GM12892 (cell line): ENCODE measurements at regions not wholly inside any gene's neighbourhood (a gene's known extent, or its start where the extent isn't known, plus 50 kb on each side); places are given as distances from the start of the nearest gene placed in this dataset.

Experiments
- POLR2A ChIP-seq: IDR thresholded peaks from 2 replicates; pipeline ENCODE4 v1.6.1; 2011; ENCODE audit warnings: low read depth, low read length, control low read depth
- POLR2AphosphoS5 ChIP-seq: IDR thresholded peaks from 2 replicates; pipeline ENCODE4 v1.6.1; 2011; ENCODE audit warnings: low read depth, low read length, control low read depth
- TAF1 ChIP-seq: IDR thresholded peaks from 2 replicates; pipeline ENCODE4 v1.6.1; 2011; ENCODE audit warnings: low read depth, mild to moderate bottlenecking, control low read depth, low read length, borderline replicate concordance

GRCh38 chr3:6047016-6047415, 813.9 kb upstream of the GRM7 start:
- TF ChIP-seq POLR2A (no peak), TAF1 (no peak), POLR2AphosphoS5 (no peak)
